ENCODE measurements at regions not wholly inside any gene's neighbourhood (a gene's known extent, or its start where the extent isn't known, plus 50 kb on each side); places are given as distances from the start of the nearest gene placed in this dataset.

- H3K27ac ChIP-seq = no peak overlapping the region
- no peak for TF ChIP-seq POLR2A (IDR thresholded peaks at IDR 0.05)
- no peak overlapping the region for H3K4me3 ChIP-seq
- DNase-seq (no peak), ATAC-seq (ENCODE audit: low FRiP score in 2 of 2) (no peak)
- no peaks in the 10 kb centered on the region for H3K4me1 ChIP-seq
- no peaks in the 10 kb centered on the region for H3K27me3 ChIP-seq
- H3K9me3 ChIP-seq = no peaks in the 10 kb centered on the region
- H3K36me3 ChIP-seq = no peaks in the 10 kb centered on the region
- 58 to 59% methylated on average over 2 of the region's 2 CpGs for WGBS, 2 donors
These were observed 297.7 kb upstream of the HAND2 start for GRCh38 chr4:173827707-173828106.

DNA sequence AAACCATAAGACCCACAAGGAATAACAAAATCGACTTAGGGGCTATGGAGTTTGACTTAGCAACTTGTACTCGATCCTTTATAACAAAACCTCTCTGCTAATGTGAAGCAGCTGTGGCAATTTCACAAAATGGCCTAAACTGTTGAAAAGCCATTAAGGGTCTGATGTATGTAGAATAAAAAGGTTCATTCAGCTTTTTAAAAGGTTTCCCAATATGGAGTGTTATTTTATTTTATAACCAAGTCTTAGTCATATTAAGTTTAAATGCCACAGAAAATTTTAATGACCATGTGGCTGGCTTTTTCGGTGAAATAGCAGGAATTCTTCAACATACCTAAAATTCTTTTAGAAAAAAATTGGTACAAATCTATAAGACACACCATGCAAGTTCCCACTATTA lies 291.8 kb upstream of the HAND2 start:
- no peaks in the 10 kb centered on the region for H3K9me3 ChIP-seq
- WGBS, 2 donors = 68 to 71% methylated on average over 3 of the region's 3 CpGs
- H3K27ac ChIP-seq = no peak overlapping the region
- no peaks in the 10 kb centered on the region for H3K36me3 ChIP-seq
- DNase-seq (no peak), ATAC-seq (ENCODE audit: low FRiP score in 2 of 2) (no peak)
- H3K4me1 ChIP-seq = no peaks in the 10 kb centered on the region
- H3K27me3 ChIP-seq = no peaks in the 10 kb centered on the region
- TF ChIP-seq EP300 (IDR thresholded peaks at IDR 0.05) = no peak
- no peak for TF ChIP-seq POLR2A (IDR thresholded peaks at IDR 0.05)
- no peak for TF ChIP-seq POLR2AphosphoS5 (IDR thresholded peaks at IDR 0.05)
- TF ChIP-seq, protein P1, sequence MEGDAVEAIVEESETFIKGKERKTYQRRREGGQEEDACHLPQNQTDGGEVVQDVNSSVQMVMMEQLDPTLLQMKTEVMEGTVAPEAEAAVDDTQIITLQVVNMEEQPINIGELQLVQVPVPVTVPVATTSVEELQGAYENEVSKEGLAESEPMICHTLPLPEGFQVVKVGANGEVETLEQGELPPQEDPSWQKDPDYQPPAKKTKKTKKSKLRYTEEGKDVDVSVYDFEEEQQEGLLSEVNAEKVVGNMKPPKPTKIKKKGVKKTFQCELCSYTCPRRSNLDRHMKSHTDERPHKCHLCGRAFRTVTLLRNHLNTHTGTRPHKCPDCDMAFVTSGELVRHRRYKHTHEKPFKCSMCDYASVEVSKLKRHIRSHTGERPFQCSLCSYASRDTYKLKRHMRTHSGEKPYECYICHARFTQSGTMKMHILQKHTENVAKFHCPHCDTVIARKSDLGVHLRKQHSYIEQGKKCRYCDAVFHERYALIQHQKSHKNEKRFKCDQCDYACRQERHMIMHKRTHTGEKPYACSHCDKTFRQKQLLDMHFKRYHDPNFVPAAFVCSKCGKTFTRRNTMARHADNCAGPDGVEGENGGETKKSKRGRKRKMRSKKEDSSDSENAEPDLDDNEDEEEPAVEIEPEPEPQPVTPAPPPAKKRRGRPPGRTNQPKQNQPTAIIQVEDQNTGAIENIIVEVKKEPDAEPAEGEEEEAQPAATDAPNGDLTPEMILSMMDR (IDR thresholded peaks at IDR 0.05) = no peak
- H3K4me3 ChIP-seq = no peak overlapping the region

DNA sequence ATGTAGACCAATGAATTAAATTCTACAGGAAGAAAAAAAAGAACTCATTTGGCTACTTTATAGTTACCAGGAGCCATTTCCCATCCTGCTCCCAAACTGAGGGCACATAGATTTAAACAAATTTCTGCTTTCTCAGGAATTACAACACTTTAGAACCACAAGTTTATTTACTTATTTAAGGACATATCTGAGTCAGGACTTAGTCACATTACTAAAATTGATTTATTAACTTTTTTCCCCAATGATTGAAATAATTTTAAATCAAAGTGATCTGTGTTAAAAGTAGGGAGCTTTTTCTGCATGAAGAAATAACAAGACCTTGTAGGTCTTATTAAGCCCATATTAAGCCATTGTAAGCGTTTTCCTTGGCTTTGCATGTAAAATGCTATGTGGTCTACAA lies 291.0 kb upstream of the HAND2 start:
- no peak for TF ChIP-seq POLR2A (IDR thresholded peaks at IDR 0.05)
- TF ChIP-seq, protein P1 (IDR thresholded peaks at IDR 0.05) = no peak
- no peak overlapping the region for H3K27ac ChIP-seq
- no peak for DNase-seq
- no peak overlapping the region for H3K4me3 ChIP-seq
- no peak for ATAC-seq (ENCODE audit: low FRiP score in 2 of 2)
- whole genome bisulfite sequencing, 2 donors = 76 to 86% methylated on average over 1 of the region's 1 CpG
- H3K4me1 ChIP-seq = no peaks in the 10 kb centered on the region
- no peaks in the 10 kb centered on the region for H3K36me3 ChIP-seq
- H3K27me3 ChIP-seq = no peaks in the 10 kb centered on the region
- H3K9me3 ChIP-seq = no peaks in the 10 kb centered on the region

DNA sequence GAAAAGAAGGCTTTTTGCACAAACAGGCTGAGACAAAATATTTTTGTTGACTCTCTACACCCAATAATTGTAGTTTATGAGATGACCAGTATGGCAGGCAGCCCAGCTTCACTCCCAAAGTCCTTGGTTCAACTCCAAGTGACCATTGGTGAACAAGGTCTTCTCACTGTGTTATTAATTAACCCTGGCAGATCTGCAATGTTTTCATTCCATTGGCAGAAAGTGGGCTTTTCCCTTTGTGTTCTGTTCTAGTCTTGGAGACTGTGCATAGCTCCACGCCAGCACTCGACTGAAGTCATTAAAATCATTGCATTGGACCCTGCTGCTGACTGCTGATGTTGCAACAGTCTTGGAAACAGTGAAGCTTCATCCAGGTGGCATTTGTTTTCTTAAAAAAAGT lies 277.3 kb upstream of the HAND2 start:
- no peak for TF ChIP-seq POLR2AphosphoS5 (IDR thresholded peaks at IDR 0.05)
- TF ChIP-seq POLR2A (IDR thresholded peaks at IDR 0.05) = no peak
- no peak for TF ChIP-seq EP300 (IDR thresholded peaks at IDR 0.05)
- TF ChIP-seq, protein P1 (IDR thresholded peaks at IDR 0.05) = no peak
- Histone ChIP-seq H3K4me1 (no peaks in the 10 kb centered on the region), H3K4me3 (no peak overlapping the region), H3K27ac (no peak overlapping the region), H3K36me3 (no peaks in the 10 kb centered on the region), H3K9me3 (no peaks in the 10 kb centered on the region), H3K27me3 (no peaks in the 10 kb centered on the region)
- peak in 1 of 2 donors; percentile 60 for ATAC-seq (ENCODE audit: low FRiP score in 2 of 2)
- no peak for DNase-seq
- 84 to 89% methylated on average over 2 of the region's 2 CpGs for whole genome bisulfite sequencing, 2 donors

GRCh38 chr4:173805884-173806283 lies 275.9 kb upstream of the HAND2 start:
- no peaks in the 10 kb centered on the region for H3K27me3 ChIP-seq
- H3K4me3 ChIP-seq = no peak overlapping the region
- H3K36me3 ChIP-seq = no peaks in the 10 kb centered on the region
- TF ChIP-seq EP300 (IDR thresholded peaks at IDR 0.05) = no peak
- TF ChIP-seq, protein P1 (IDR thresholded peaks at IDR 0.05) = no peak
- no peak for TF ChIP-seq POLR2A (IDR thresholded peaks at IDR 0.05)
- no peak for TF ChIP-seq POLR2AphosphoS5 (IDR thresholded peaks at IDR 0.05)
- DNase-seq = no peak
- H3K27ac ChIP-seq = no peak overlapping the region
- WGBS, 2 donors = 89 to 100% methylated on average over 1 of the region's 1 CpG
- H3K4me1 ChIP-seq = no peaks in the 10 kb centered on the region
- no peaks in the 10 kb centered on the region for H3K9me3 ChIP-seq
- ATAC-seq (ENCODE audit: low FRiP score in 2 of 2) = no peak
